ENCODE measurements at regions not wholly inside any gene's neighbourhood (a gene's known extent, or its start where the extent isn't known, plus 50 kb on each side); places are given as distances from the start of the nearest gene placed in this dataset.

- TF ChIP-seq, protein P1, sequence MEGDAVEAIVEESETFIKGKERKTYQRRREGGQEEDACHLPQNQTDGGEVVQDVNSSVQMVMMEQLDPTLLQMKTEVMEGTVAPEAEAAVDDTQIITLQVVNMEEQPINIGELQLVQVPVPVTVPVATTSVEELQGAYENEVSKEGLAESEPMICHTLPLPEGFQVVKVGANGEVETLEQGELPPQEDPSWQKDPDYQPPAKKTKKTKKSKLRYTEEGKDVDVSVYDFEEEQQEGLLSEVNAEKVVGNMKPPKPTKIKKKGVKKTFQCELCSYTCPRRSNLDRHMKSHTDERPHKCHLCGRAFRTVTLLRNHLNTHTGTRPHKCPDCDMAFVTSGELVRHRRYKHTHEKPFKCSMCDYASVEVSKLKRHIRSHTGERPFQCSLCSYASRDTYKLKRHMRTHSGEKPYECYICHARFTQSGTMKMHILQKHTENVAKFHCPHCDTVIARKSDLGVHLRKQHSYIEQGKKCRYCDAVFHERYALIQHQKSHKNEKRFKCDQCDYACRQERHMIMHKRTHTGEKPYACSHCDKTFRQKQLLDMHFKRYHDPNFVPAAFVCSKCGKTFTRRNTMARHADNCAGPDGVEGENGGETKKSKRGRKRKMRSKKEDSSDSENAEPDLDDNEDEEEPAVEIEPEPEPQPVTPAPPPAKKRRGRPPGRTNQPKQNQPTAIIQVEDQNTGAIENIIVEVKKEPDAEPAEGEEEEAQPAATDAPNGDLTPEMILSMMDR (IDR thresholded peaks at IDR 0.05) = no peak
- no peak for TF ChIP-seq POLR2A (IDR thresholded peaks at IDR 0.05)
These were observed 551.4 kb upstream of the MGMT start for GRCh38 chr10:128915630-128916029.

All from lower leg skin (tissue), 3 donors.